Kidney glomerular epithelial cell (primary cell): ENCODE measurements at regions not wholly inside any gene's neighbourhood (a gene's known extent, or its start where the extent isn't known, plus 50 kb on each side); places are given as distances from the start of the nearest gene placed in this dataset.
A peak's percentile ranks its signal among the peaks of the same experiment; 100 is the strongest.
"Not testable (repeated sequence)": the region's sequence is repeated elsewhere in the genome, so short reads cannot be mapped to it uniquely, and the experiment has no call there.

ENCODE experiments used
- DNase-seq: peaks from one replicate; lab custom pipeline; 2025; lab: John Stamatoyannopoulos, UW

GRCh38 chr5:100379254-100379858 is 155.8 kb upstream of the FAM174A start:
- not testable (repeated sequence) for DNase-seq

GRCh38 chr5:100364757-100365478 is 170.3 kb upstream of the FAM174A start:
- peak; percentile 11 for DNase-seq

GRCh38 chr5:100364343-100364742 is 170.8 kb upstream of the FAM174A start:
- DNase-seq: peak; percentile 30

DNA sequence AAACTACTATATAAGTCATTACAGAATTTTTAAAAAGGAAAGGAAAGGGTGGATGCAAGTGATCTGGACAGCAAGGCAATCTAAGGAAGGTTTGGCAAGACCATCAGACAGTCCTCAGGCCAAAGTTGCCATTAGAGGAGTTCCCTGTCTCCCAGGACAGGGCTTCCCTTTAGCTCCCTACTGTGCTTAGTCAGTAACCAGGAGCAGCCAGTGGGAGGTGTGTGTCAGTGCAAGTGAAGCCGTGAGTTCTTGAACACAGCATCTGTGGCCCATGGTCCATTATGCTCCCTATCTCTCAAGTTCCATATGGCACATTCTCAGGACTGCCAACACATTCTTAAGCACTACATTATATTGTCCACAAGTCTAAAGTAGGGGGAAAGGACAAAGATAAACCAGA is 175.2 kb upstream of the FAM174A start:
- not testable (repeated sequence) for DNase-seq

DNA sequence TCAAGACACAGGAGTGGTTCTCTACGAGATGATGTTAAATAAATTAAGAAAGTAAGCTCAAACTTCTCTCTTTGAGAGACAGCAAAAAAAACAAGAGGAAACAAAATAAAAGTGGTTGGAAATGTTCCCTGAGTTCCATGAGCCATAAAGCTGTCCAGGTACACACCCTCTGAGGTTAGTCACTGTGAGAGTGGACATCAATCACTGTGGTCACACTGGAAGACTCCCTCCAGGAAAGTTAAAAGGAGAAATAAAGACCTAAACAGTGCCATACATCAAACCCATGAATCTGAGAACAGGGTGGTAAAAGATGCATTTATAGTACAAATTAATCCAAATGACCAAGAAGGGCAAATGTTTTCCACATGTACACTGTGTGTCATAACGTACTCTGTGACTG is 188.9 kb upstream of the FAM174A start:
- DNase-seq: not testable (repeated sequence)

GRCh38 chr5:100341485-100341884 is 193.7 kb upstream of the FAM174A start:
- DNase-seq: not testable (repeated sequence)

DNA sequence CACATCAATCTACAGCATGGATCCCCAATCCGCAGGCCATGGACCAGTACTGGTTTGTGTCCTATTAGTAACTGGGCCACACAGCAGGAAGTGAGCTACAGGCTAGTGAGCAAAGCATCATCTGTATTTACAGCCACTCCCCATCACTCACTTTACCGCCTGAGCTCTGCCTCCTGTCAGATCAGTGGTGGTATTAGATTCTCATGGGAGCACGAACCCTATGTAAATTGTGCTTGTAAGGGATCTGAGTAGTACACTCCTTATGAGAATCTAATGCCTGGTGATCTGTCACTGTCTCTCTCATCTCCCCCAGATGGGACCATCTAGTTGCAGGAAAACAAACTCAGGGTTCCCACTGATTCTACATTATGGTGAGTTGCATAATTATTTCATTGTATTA is 212.7 kb upstream of the FAM174A start:
- no peak for DNase-seq

GRCh38 chr5:100319885-100320284 is 215.3 kb upstream of the FAM174A start:
- no peak for DNase-seq

DNA sequence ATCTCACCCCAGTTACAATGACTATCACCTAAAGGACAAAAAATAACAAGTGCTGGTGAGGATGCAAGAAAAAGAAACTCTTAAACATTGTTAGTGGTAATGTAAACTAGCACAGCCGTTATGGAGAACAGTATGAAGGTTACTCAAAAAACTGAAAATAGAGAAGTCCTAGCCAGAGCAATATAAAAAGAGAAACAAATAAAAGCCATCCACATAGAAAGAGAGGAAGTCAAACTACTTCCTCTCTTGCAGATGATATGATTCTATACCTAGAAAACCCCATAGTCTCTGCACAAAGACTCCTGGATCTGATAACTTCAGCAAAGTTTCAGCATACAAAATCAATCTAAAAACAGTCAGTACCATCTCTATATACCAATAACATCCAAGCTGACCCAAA is 221.5 kb upstream of the FAM174A start:
- no peak for DNase-seq

DNA sequence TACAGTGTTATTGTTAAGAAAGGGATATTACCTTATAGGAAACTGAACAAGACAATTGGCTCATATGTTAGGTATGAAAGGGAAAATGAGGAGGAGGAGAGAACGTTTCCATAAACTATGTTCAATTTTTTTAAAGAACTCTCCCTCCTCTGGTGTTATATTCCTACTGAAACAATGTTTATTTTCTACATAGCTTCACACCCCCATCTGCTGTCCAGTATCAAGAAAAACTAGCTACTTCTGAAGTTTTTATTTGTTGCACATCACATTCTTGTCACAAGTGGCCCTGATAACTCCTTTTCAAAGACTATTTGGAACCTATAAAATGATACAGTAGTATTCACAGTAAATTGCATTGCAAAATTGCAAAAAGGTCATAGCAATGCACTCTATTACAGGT is 223.4 kb upstream of the FAM174A start:
- peak; percentile 58 for DNase-seq

DNA sequence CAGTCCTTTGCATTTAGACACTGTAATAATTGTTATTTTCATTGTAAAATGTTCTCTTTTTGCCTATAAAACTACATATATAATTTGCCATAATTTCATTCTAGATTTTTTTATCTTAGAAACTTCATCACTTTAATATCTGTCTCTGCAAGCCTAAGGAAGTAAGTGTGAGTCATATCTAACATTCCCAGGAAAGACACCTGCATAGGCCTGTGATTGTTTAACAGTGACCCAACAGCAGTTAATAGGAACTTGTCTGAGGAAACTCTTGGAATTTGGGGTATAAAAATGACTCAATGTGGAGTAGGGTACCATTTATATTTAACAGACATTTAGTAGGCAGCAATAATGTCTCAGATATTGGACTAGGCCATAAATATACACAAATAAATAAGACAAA is 229.2 kb upstream of the FAM174A start:
- DNase-seq: no peak

DNA sequence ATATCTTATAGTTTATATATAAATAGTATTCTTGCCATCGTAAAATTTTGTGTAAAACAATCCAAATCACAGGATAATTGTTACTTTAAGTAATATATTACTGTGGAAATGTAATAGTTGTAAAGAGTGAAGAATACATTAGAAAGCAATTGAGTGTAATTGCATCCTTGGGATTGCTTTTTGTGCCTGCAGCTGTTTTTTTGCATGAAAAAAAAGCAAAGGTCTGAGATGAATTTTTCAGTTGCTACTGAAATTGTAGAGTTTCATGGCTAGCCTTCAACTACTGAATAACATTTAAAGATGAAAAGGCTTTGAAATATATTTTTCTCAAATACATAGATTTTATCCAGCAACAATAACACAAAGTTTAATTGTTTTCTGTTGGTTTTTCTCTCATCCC is 232.0 kb upstream of the FAM174A start:
- no peak for DNase-seq

DNA sequence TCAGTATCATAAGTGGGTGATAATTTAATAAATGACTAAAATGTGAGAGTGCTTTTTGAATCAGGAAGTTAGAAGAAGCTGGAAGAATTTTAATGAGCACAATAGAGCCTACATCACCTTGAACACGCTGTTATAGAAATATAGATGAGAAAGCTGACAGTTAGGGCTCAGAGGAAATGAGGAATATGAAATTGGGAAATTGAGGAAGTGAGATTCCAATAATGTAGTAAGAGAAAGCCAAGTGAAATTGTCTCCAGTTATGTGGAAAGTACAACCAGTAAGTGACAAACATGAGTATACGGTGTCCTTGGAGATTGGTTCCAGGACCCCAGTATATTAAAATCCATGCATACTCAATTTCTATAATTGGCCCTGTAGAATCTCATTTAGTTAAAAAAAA is 235.9 kb upstream of the FAM174A start:
- no peak for DNase-seq

- no peak for DNase-seq
Measured at GRCh38 chr5:100276071-100276470, 259.1 kb upstream of the FAM174A start.

DNA sequence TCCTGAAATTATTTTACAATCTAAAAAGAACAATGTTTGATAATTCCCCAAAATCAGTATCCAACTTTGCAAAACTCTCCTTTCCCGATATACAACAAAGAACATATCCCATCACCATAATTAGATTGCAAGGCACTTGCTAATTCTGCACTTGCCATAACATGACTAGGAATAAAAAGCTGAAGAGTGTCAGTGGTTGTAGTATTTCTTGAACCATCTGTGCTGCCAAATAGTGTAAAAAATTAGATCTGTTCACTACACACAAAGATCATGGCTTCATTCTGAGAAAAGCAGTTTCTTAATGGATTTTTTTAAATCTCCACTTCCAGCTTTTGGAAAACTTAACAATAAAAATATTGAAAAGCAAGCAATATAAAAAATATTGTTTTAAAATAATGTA is 259.5 kb upstream of the FAM174A start:
- DNase-seq: no peak

- DNase-seq: no peak
Measured at GRCh38 chr5:100273846-100274580, 261.2 kb upstream of the FAM174A start.

DNA sequence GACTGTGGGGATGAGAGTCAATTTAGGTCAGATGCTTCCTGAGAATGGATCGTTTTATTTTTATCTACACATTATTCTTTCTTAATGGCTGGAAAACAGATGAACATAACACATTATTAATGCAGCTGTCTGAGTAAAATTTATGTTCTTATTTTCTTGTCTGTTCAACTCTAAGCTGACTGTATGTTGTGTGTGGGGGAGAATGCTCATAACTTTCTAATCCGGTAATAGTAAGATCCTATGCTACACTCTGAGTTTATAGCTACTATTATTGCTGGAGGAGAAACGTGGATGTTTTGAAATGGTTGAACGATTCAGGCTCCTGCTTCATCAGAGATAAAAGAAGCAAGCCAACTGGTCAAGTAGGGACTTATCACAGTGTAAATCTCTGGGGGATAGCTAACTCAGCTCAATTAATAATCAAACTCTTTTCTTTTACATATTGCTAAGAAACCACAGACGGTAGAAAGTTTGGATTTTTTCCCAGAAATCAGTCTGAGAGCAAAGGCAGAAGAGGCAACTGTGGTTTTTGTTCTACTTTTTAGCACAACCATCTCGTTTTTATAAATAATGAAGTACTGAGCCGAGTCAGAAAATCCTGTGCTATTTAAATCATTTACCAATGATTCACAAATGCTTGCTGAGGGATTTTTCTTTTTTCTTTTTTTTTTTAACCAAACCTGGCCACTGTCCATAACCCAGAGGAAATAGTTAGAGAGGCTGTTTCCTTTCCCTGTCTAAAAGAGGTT is 265.0 kb upstream of the FAM174A start:
- DNase-seq: peak; percentile 99

- DNase-seq: no peak
Measured at GRCh38 chr5:100260968-100261367, 274.2 kb upstream of the FAM174A start.

GRCh38 chr5:100252944-100253343 is 282.2 kb upstream of the FAM174A start:
- DNase-seq: no peak

GRCh38 chr5:100252037-100252436 is 283.1 kb upstream of the FAM174A start:
- DNase-seq: no peak

DNA sequence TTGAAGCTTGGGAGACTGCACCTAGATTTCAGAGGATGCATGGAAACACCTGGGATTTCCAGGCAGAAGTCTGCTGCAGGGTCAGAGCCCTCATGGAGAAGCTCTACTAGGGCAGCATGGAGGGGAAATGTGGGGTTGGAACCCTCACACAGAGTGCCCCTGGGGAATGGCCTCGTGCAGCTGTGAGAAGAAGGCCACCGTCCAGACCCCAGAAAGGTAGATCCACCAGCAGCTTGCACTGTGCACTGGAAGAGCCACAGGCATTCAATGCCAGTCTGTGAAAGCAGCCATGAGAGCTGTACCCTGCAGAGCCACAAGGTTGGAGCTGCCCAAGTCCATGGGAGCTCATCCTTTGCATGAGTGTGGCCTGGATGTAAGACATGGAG is 285.3 kb upstream of the FAM174A start:
- no peak for DNase-seq

DNA sequence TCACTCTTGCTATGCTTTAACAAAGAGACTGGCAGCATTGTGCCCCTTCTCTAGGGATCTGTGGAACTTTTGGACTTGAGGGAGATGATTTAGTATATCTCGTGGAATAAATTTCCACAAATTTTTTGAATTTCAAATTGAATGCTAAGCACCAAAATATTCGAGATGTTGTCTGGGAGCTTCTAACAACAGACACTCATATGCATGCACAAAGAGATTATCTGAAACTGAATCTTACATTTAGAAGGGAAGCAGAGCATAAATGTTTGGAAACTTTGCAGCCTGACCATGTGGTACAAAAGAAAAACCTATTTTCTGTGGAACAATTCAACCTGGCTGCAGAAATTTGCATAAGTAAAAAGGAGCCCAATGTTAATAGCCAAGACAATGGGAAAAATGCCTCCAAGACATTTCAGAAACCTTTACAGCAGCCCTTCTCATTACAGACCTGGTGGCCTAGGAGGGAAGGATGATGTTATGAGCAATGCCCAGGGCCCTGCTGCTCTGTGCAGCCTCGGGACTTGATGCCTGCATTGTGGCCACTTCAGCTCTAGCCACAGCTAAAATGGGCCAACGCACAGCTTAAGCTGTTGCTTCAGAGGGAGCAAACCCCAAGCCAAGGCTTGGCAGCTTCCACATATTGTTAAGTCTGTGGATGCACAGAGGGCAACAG is 285.8 kb upstream of the FAM174A start:
- DNase-seq: no peak
